Fibroblast of villous mesenchyme (primary cell): ENCODE measurements at regions not wholly inside any gene's neighbourhood (a gene's known extent, or its start where the extent isn't known, plus 50 kb on each side); places are given as distances from the start of the nearest gene placed in this dataset.

ENCODE experiments used
- DNase-seq: peaks from one replicate; pipeline ENCODE4 v3.0.0-alpha.2; 2010; ENCODE audit warnings: low read depth
- H3K4me3 ChIP-seq: 2 replicates; pipeline ENCODE4 v1.5.1; 2011; ENCODE audit warnings: low read depth, mild to moderate bottlenecking, low read length
- CTCF ChIP-seq: IDR thresholded peaks from 2 replicates; pipeline ENCODE4 v1.5.1; 2012; ENCODE audit warnings: low read depth, mild to moderate bottlenecking, low read length; ENCODE audit not compliant: insufficient read depth

DNA sequence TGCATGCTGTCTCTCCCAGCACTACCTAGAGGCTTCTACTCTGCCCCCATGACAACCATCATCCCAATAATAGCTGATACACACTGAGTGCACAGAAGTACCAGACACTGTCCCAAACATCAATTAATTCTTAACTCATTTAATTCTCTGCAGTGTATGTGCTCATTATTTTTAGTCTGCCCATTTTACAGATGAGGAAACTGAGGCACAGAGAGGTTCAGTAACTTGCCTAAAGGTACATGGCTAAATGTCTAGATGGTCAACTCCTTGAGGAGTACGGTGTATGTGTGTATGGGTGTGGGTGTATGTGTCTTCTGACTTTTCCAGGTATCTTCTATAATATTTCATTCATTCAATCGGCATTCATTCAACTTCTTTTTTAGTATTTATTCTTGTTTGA, 407.9 kb downstream of the SOX9 start:
- H3K4me3 ChIP-seq: no peak overlapping the region
- DNase-seq: no peak
- TF ChIP-seq CTCF: no peak

DNA sequence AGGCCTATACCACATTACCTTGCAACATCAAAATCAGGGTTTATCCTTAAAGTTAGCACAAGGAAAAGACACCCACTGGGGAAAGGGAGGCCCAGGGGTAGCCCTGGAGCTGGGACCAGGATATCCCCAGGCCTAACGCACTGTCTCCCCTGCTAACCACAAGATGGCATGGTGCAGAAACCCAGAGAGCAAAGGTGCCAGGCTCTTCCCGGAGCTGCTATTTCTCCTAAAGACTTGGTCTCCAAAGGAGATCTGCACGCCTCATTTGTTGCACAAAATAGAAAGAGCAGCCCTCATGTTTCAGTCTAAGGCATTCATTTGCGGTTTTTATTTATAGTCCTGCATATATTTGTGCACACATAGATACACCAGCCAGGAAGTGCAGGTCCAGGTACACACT, 408.6 kb downstream of the SOX9 start:
- no peak for DNase-seq
- no peak for TF ChIP-seq CTCF
- no peak overlapping the region for H3K4me3 ChIP-seq

GRCh38 chr17:72530454-72530853, 409.6 kb downstream of the SOX9 start:
- TF ChIP-seq CTCF: no peak
- no peak for DNase-seq
- no peak overlapping the region for H3K4me3 ChIP-seq

GRCh38 chr17:72531729-72532128, 410.9 kb downstream of the SOX9 start:
- no peak overlapping the region for H3K4me3 ChIP-seq
- TF ChIP-seq CTCF: no peak
- DNase-seq: no peak

- DNase-seq: no peak
- TF ChIP-seq CTCF: no peak
- H3K4me3 ChIP-seq: no peak overlapping the region
Measured at GRCh38 chr17:72534265-72534664, 413.4 kb downstream of the SOX9 start.

DNA sequence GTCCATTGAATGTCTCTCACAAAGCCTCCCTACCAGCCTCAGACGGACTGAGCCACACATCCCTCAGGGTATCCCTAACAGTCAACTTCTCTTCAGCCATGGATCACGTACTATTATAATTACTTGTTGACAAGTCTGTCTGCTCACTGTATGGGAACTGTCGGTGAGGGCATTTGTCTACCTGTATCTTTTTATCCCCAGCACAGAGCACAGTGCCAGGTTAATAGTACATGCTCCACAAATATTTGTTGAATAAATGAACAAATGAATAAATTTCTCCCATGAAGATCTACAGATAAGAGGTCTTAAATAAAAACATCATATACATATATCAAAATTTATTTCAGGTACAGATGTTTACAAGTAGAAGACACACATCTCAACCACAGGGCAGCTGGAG, 414.0 kb downstream of the SOX9 start:
- no peak for TF ChIP-seq CTCF
- no peak for DNase-seq
- no peak overlapping the region for H3K4me3 ChIP-seq

- DNase-seq: no peak
- TF ChIP-seq CTCF: no peak
Measured at GRCh38 chr17:72535346-72535745, 414.5 kb downstream of the SOX9 start.

More at GRCh38 chr17:72535346-72535745, 414.5 kb downstream of the SOX9 start:
- H3K4me3 ChIP-seq: no peak overlapping the region
